ENCODE measurements at regions not wholly inside any gene's neighbourhood (a gene's known extent, or its start where the extent isn't known, plus 50 kb on each side); places are given as distances from the start of the nearest gene placed in this dataset.
"Not testable (repeated sequence)": the region's sequence is repeated elsewhere in the genome, so short reads cannot be mapped to it uniquely, and the experiment has no call there.

DNA sequence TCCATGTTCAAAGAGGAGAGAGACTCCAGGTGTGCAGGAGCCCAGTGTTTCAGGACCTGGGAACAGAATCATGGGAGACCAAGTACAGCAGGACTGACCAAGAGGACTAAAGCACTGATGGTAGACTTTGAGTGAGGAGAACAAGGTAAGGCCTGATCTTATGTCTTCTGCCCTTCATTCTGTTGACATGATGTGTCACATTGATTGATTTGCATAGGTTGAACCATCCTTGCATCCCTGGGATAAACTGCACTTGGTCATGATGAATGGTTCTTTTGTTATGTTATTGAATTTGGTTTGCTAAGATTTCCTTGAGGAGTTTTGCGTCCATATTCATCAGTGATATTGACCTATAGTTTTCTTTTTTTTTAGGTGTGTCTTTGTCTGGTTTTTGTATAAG, 497.0 kb downstream of the TMEM121 start:
- Mint-ChIP-seq H3K36me3 (ENCODE audit: low read depth) (no peaks in the 10 kb centered on the region), H3K27me3 (ENCODE audit: insufficient read depth) (no peaks in the 10 kb centered on the region), H3K4me1 (ENCODE audit: low read depth) (no peaks in the 10 kb centered on the region), H3K27ac (no peak overlapping the region), H3K4me3 (no peak overlapping the region), H3K9me3 (no peaks in the 10 kb centered on the region)
- TF ChIP-seq CTCF (IDR thresholded peaks at IDR 0.05) = no peak
- DNase-seq = no peak

DNA sequence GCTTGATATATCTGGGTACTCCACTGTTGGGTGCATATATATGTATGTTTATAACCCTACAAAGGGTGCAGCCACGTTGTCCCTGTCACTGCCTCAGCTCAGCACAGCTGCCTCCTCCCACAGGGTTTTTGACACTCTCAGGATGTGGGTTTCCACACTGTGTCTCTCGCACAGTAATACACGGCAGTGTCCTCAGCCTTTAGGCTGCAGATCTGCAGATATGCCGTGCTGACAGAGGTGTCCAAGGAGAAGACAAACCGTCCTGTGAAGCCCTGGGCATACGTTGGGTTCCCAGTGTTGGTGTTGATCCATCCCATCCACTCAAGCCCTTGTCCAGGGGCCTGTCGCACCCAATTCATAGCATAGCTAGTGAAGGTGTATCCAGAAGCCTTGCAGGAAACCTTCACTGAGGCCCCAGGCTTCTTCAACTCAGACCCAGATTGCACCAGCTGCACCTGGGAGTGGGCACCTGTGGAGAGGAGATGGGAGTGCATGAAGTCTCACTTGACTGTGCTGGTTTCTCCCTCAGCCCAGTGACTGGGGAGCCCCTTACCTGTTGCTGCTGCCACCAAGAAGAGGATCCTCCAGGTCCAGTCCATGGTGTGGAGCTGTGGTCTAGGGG, 498.7 kb downstream of the TMEM121 start:
- Mint-ChIP-seq H3K36me3 (ENCODE audit: low read depth) (no peaks in the 10 kb centered on the region), H3K27me3 (ENCODE audit: insufficient read depth) (no peaks in the 10 kb centered on the region), H3K4me1 (ENCODE audit: low read depth) (no peaks in the 10 kb centered on the region), H3K9me3 (no peaks in the 10 kb centered on the region), H3K4me3 (no peak overlapping the region), H3K27ac (no peak overlapping the region)
- no peak for DNase-seq
- TF ChIP-seq CTCF (IDR thresholded peaks at IDR 0.05) = no peak

GRCh38 chr14:106026026-106026425, 499.6 kb downstream of the TMEM121 start:
- Mint-ChIP-seq H3K27me3 (ENCODE audit: insufficient read depth) (no peaks in the 10 kb centered on the region), H3K36me3 (ENCODE audit: low read depth) (no peaks in the 10 kb centered on the region), H3K27ac (no peak overlapping the region), H3K4me3 (no peak overlapping the region), H3K9me3 (peaks cover 4% of the 10 kb centered on the region; the same call in 1 of the 2 replicates), H3K4me1 (ENCODE audit: low read depth) (no peaks in the 10 kb centered on the region)
- DNase-seq = no peak
- TF ChIP-seq CTCF (IDR thresholded peaks at IDR 0.05) = no peak

DNA sequence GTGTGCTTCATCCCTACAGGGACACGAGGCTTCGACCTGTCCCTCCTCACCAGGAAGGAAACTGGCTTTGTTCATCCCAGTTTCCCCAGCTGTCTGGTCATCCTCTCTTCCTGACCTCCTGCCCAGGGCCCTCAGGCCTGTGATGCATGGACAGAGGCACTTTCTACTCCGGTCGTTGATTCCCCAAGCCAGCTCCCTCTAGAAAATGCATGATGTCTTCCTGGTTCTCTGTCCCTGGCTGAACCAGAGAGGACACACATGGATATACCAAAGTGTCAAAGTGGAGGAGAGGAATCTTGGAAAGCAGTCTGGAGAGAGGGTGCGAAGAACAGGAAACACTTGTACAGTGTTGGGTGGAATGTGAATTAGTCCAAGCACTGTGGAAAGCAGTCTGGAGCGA, 501.4 kb downstream of the TMEM121 start:
- H3K4me1 Mint-ChIP-seq (ENCODE audit: low read depth); H3K9me3 Mint-ChIP-seq; H3K4me3 Mint-ChIP-seq; H3K27ac Mint-ChIP-seq; H3K27me3 Mint-ChIP-seq (ENCODE audit: insufficient read depth); DNase-seq; H3K36me3 Mint-ChIP-seq (ENCODE audit: low read depth): not testable (repeated sequence)

GRCh38 chr14:106029959-106030358, 503.6 kb downstream of the TMEM121 start:
- Mint-ChIP-seq H3K9me3 (peaks cover 10% of the 10 kb centered on the region), H3K27me3 (ENCODE audit: insufficient read depth) (peaks cover 2% of the 10 kb centered on the region; the same call in 1 of the 2 replicates), H3K36me3 (ENCODE audit: low read depth) (no peaks in the 10 kb centered on the region)

DNA sequence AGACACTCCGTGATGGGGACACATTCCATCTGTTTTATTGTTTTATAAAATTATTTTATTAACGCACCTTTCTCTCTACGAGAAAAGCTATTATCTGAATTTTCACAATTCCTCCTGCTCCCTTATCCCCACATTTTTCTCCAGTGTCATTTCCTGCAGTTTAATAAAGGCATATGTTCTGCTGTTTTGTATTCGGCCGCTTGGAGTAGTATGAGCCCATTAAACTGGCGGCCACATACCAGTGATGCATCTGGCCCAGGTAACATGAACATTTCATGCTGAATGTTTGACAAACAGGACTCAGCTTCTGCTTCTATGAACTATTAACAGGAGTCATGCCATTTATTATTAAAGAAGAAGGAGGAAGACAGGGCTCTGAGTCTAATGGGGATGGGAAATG, 511.0 kb downstream of the TMEM121 start:
- Mint-ChIP-seq H3K4me1 (ENCODE audit: low read depth) (no peaks in the 10 kb centered on the region), H3K9me3 (peaks cover 35% of the 10 kb centered on the region), H3K36me3 (ENCODE audit: low read depth) (no peaks in the 10 kb centered on the region), H3K27me3 (ENCODE audit: insufficient read depth) (peaks cover 2% of the 10 kb centered on the region; the same call in 1 of the 2 replicates), H3K4me3 (no peak overlapping the region), H3K27ac (no peak overlapping the region)
- DNase-seq = no peak
- no peak for TF ChIP-seq CTCF (IDR thresholded peaks at IDR 0.05)

More at GRCh38 chr14:106029959-106030358, 503.6 kb downstream of the TMEM121 start:
- Mint-ChIP-seq H3K27ac (no peak overlapping the region), H3K4me3 (no peak overlapping the region), H3K4me1 (ENCODE audit: low read depth) (no peaks in the 10 kb centered on the region)
- TF ChIP-seq CTCF (IDR thresholded peaks at IDR 0.05) = no peak
- no peak for DNase-seq
